RCC 7860 (cell line): ENCODE measurements at regions not wholly inside any gene's neighbourhood (a gene's known extent, or its start where the extent isn't known, plus 50 kb on each side); places are given as distances from the start of the nearest gene placed in this dataset.
A peak's percentile ranks its signal among the peaks of the same experiment; 100 is the strongest.
"Not testable (repeated sequence)": the region's sequence is repeated elsewhere in the genome, so short reads cannot be mapped to it uniquely, and the experiment has no call there.

Experiments used
- DNase-seq: peaks from one replicate; pipeline ENCODE4 v3.0.0-alpha.2; 2015; ENCODE audit warnings: low spot score
- FAIRE-seq: peaks from 2 replicates; lab custom pipeline; 2012; peaks lifted over from hg19 to GRCh38; lab: Jason Lieb, UNC

- FAIRE-seq (no peak), DNase-seq (no peak)
These were observed 164.1 kb upstream of the KCNQ5 start for GRCh38 chr6:72457738-72458137.

GRCh38 chr6:72458521-72458920, 163.3 kb upstream of the KCNQ5 start:
- no peak for DNase-seq
- FAIRE-seq: no peak

GRCh38 chr6:72461144-72461543, 160.7 kb upstream of the KCNQ5 start:
- DNase-seq: no peak
- FAIRE-seq: no peak

DNA sequence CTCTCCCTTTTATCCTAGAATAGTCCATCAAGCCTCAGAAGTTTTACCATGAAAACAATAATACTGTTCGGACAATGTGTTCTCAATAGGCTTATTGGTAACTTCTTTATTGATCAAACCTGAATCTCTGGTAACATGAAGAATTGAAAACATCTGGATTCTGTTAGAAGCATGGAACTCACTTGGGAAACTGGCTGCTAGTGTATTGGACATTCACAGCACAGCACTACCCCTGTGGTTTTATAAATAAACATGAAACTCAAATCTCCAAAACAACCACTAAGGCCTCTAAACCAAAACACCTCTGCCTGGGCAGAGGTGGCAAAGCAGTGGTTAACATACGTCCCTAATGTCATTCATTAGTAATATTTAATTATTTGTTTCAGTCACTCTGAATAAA, 157.6 kb upstream of the KCNQ5 start:
- no peak for DNase-seq
- no peak for FAIRE-seq

- no peak for FAIRE-seq
These were observed 156.8 kb upstream of the KCNQ5 start for GRCh38 chr6:72464791-72465691.

DNA sequence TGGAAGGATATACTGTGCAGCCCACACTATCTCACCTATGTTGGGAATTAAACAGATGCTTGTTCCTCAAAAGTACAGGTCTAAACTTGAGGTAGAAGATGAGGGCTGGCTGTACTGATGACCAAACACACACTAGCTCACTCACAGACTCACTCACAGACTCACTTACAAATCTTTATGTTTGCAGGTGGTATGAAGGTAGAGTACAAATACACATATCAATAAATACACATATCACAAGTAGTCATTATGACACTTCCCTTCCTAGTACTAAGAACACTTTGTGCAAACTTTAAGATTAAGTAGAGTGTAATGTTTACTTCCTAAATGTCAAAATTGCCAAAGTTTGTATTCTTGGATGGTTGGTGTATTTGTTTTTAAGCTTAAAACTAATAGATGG, 155.4 kb upstream of the KCNQ5 start:
- no peak for FAIRE-seq
- DNase-seq: no peak

More at GRCh38 chr6:72464791-72465691, 156.8 kb upstream of the KCNQ5 start:
- DNase-seq: peak; percentile 22

GRCh38 chr6:72466971-72467566, 154.8 kb upstream of the KCNQ5 start:
- DNase-seq: no peak
- no peak for FAIRE-seq

- not testable (repeated sequence) for FAIRE-seq, DNase-seq
These were observed 152.4 kb upstream of the KCNQ5 start for GRCh38 chr6:72469406-72469983.

GRCh38 chr6:72476051-72476450, 145.8 kb upstream of the KCNQ5 start:
- DNase-seq: no peak
- no peak for FAIRE-seq

- FAIRE-seq (no peak), DNase-seq (no peak)
These were observed 145.2 kb upstream of the KCNQ5 start for GRCh38 chr6:72476646-72477045.

- no peak for DNase-seq
- FAIRE-seq: no peak
These were observed 126.4 kb upstream of the KCNQ5 start for GRCh38 chr6:72495441-72495840.

- DNase-seq (no peak), FAIRE-seq (no peak)
These were observed 124.7 kb upstream of the KCNQ5 start for GRCh38 chr6:72497186-72497585.

- FAIRE-seq (no peak), DNase-seq (no peak)
These were observed 121.2 kb upstream of the KCNQ5 start for GRCh38 chr6:72500669-72501068.

- no peak for DNase-seq
- FAIRE-seq: no peak
These were observed 117.5 kb upstream of the KCNQ5 start for GRCh38 chr6:72504406-72504805.

GRCh38 chr6:72505446-72505845, 116.4 kb upstream of the KCNQ5 start:
- DNase-seq: no peak
- FAIRE-seq: no peak

- DNase-seq: no peak
- FAIRE-seq: no peak
These were observed 102.0 kb upstream of the KCNQ5 start for GRCh38 chr6:72519871-72520270.

DNA sequence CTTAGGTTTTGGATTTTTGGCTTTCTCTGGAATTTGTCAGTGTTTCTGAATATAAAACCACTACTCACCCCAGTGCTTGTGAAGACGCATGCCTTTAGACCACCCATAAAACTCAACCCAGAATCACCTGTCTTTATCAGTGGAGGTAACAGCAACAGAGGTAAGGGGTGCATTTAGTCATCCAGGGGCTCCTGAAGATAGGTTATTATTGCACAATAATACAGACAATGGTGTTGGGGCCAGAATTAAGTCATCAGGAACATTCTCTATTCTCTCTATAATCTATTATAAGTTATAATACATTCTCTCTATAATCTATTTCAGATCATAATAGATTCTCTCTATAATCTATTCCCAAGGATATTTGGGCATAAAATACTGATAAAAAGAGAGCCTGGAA, 100.2 kb upstream of the KCNQ5 start:
- FAIRE-seq: no peak

GRCh38 chr6:72522735-72523141, 99.1 kb upstream of the KCNQ5 start:
- no peak for DNase-seq
- FAIRE-seq: no peak

More for the DNA sequence above, 100.2 kb upstream of the KCNQ5 start:
- no peak for DNase-seq

GRCh38 chr6:72524011-72524645, 97.7 kb upstream of the KCNQ5 start:
- no peak for DNase-seq
- FAIRE-seq: no peak

DNA sequence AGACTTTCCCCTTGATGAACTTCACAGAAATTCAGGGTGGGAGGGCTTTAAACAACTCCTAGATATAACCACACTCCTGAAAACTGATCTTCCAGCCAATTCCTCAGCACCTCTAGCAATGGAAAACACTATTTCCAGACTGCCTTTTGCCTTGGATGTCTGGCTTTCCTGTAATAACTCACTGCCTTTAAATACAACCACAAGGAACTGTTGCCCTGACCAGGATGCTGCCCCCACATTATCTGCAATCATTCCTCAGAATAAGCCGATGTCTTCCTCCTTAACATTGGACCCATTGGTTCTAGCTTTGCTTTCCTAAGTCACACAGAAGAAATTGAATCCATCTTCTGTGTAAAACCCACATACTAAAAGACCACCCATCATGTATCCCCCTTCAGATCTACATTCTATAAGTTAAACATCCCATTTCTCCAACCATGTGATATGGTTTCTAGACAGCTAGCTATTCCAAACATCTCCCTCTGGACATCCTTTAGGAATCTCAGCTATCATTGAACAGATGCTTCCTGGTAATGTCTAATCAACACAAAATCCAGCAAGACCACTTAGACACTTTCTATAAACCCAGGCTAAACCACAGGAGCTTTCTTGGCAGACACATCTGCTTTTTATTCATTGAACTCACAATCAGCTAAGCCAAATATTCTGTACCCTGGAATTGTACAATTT, 95.9 kb upstream of the KCNQ5 start:
- FAIRE-seq: no peak
- no peak for DNase-seq

DNA sequence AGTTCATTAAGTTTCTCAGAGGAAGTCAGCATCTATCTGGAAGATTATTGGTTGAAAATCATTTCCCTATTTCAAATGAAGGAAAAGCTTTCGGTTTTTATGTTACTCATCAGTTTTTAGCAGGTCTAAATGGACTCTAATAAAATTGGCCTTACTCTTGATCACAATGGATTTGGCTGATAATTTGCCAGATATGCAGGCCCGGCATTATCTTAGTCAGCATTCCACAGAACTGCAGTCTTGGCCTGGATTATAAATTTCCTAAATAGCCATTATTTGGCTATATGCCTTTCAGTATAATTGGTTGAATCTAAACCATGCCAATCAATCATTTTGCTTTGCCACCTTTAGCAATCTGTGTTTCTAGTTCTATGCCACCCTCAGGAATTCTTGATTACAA, 91.7 kb upstream of the KCNQ5 start:
- DNase-seq (no peak), FAIRE-seq (no peak)
